Memory B cell (primary cell): ENCODE measurements at regions not wholly inside any gene's neighbourhood (a gene's known extent, or its start where the extent isn't known, plus 50 kb on each side); places are given as distances from the start of the nearest gene placed in this dataset.

Experiments used
- ATAC-seq: fragments of 150-1000 bp; cut with Tn5 transposase; 2 replicates; pipeline ENCODE4 v1.10.0; 2021; ENCODE audit warnings: low read depth, mild to moderate bottlenecking, moderate library complexity
- DNase-seq, 2 donors: peaks; one replicate each; pipeline ENCODE4 v3.0.0; 2022; ENCODE audit warnings: low spot score in 2 of 2
- H3K27ac Mint-ChIP-seq: one replicate; pipeline ENCODE4 v1.8.0; 2022; ENCODE audit warnings: mild to moderate bottlenecking, moderate library complexity, mixed read lengths
- H3K27me3 Mint-ChIP-seq: one replicate; pipeline ENCODE4 v1.8.0; 2022; ENCODE audit warnings: mixed read lengths
- H3K36me3 Mint-ChIP-seq: one replicate; pipeline ENCODE4 v1.8.0; 2022; ENCODE audit warnings: mild to moderate bottlenecking, mixed read lengths
- H3K4me1 Mint-ChIP-seq: one replicate; pipeline ENCODE4 v1.8.0; 2022; ENCODE audit warnings: mixed read lengths
- H3K4me3 Mint-ChIP-seq: one replicate; pipeline ENCODE4 v1.8.0; 2022; ENCODE audit warnings: mild to moderate bottlenecking, moderate library complexity, mixed read lengths
- H3K9me3 Mint-ChIP-seq: one replicate; pipeline ENCODE4 v1.8.0; 2022; ENCODE audit warnings: mixed read lengths

DNA sequence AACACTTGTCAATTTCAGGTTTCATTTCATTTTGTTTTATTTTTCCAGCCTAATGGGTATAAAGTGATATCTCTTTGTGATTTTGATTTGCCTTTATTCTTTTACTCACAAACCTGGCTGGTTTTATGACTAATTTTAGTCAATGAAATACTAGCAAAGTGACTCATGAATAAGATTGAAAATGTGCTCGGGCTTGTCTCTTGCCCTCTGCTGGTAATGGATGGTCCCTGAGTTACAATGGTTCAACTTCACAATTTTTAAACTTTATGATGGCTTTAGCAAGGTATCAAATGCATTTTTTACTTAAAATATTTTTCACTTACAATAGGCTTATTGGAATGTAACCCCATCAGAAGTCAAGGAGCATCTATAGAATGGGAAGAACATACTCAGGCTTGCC lies 431.4 kb upstream of the CCNG1 start:
- no peak for ATAC-seq

DNA sequence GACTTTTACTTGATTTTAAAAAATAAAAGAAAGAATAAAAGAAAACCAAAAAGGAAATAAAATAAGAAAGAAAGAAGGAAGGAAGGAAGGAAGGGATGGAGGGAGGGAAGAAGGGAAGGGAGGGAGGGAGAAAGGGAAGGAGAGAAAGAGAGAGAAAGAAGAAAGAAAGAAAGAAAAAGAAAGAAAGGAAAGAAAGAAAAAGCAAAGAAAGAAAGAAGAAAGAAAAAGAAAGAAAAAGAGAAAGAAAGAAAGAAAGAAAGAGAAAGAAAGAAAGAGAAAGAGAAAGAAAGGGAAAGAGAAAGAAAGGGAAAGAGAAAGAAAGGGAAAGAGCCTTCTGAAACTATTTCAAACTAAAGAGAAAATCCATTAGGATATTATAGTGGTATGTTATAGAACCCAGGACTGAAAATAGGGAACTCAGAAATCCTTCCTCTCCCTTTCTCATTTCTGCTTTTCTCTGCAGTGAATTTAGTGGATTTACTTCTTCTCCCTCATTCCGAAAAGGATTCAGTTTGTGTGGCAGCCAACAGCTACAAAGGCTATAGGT lies 414.7 kb upstream of the CCNG1 start:
- DNase-seq (no peak), ATAC-seq (no peak)
- Mint-ChIP-seq H3K36me3 (no peaks in the 10 kb centered on the region), H3K9me3 (no peaks in the 10 kb centered on the region), H3K27ac (no peak overlapping the region), H3K4me3 (no peak overlapping the region), H3K4me1 (no peaks in the 10 kb centered on the region), H3K27me3 (no peaks in the 10 kb centered on the region)

More for the DNA sequence above, 431.4 kb upstream of the CCNG1 start:
- Mint-ChIP-seq H3K9me3 (peaks cover 4% of the 10 kb centered on the region), H3K27ac (no peak overlapping the region), H3K4me3 (no peak overlapping the region), H3K36me3 (no peaks in the 10 kb centered on the region), H3K27me3 (no peaks in the 10 kb centered on the region), H3K4me1 (no peaks in the 10 kb centered on the region)
- DNase-seq: no peak

DNA sequence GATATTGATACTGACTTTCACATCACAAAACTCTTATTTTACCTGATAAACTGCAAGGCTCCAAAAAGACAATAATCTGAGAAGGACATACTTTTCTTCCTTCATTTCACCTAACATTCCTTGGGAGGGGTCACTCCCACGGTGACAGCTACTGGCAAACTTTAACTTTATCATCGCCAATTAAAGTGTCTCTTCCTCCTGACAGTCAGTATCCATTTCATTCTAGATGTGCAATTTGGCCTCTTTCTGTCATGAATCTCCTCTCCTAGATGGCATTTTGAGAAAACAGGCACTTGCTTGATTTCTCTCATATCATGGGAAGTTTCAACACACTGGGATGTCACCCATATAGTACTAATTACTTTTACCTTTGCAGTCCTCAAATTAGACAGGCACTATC lies 413.5 kb upstream of the CCNG1 start:
- H3K27me3 Mint-ChIP-seq: no peaks in the 10 kb centered on the region
- DNase-seq (no peak), ATAC-seq (no peak)
- H3K9me3 Mint-ChIP-seq: peaks cover 2% of the 10 kb centered on the region
- no peak overlapping the region for H3K27ac Mint-ChIP-seq
- no peaks in the 10 kb centered on the region for H3K36me3 Mint-ChIP-seq
- H3K4me1 Mint-ChIP-seq: no peaks in the 10 kb centered on the region
- no peak overlapping the region for H3K4me3 Mint-ChIP-seq

DNA sequence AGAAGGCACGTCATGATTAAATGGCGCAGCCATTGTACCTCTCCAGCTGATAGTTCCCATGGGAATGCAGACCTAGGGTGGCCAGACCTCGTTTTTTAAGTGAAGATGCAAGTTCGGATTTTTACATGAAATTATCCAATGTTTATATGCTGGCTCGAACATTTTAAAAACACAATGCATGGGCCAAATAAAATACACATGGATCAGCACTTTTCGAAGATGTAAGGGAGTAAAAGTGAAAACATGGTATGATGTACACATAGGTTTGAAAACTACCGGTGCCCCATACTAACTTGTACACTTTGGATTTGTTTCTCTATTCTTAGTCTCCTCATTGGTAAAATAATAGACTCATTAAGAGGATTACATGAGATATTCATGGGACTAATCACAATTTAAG lies 412.5 kb upstream of the CCNG1 start:
- ATAC-seq: no peak
- no peak overlapping the region for H3K4me3 Mint-ChIP-seq

DNA sequence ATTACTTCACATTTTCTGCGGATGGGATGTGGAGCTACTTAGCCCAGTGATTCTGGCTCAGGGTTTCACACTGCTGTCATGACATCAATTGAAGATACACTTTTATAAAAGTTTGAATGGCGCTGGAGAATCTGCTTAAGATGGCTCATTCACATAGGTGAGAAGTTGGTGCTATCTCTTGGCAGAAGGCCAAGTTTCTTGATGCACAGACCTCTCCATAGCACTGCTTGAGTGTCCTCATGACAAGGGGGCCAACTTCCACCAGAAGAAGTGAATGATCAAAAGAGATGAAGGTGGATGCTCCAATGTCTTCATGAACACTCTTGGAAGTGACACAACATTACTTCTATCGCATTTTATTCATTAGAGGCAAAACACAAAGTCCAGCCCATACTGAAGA lies 403.7 kb upstream of the CCNG1 start:
- Mint-ChIP-seq H3K9me3 (peaks cover 5% of the 10 kb centered on the region), H3K27me3 (no peaks in the 10 kb centered on the region), H3K27ac (no peak overlapping the region), H3K4me1 (no peaks in the 10 kb centered on the region), H3K36me3 (no peaks in the 10 kb centered on the region), H3K4me3 (no peak overlapping the region)
- DNase-seq (no peak), ATAC-seq (no peak)

More for the DNA sequence above, 412.5 kb upstream of the CCNG1 start:
- no peak for DNase-seq
- peaks cover 2% of the 10 kb centered on the region for H3K9me3 Mint-ChIP-seq
- H3K27ac Mint-ChIP-seq: no peak overlapping the region
- no peaks in the 10 kb centered on the region for H3K36me3 Mint-ChIP-seq
- H3K27me3 Mint-ChIP-seq: no peaks in the 10 kb centered on the region
- H3K4me1 Mint-ChIP-seq: no peaks in the 10 kb centered on the region

DNA sequence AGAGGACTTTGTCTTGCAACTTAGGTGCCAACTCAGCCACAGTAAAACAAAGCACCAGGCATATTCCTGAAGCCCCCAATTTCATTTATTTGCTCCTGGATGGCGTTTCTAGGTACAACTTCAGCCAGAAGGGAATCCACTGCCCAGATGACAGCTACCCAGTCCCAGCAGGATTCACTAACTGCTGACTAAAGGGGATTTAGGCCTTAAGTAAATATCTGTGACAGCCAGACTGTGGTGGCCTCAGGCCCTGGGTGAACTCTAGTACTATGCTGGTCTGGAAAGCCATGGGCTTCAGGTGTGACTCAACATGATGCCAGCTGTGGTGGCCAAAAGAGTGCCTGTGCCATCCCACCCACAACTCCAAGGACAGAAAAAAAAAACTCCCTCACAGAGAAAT lies 396.1 kb upstream of the CCNG1 start:
- Mint-ChIP-seq H3K9me3 (peaks cover 5% of the 10 kb centered on the region), H3K36me3 (no peaks in the 10 kb centered on the region), H3K27ac (no peak overlapping the region), H3K27me3 (no peaks in the 10 kb centered on the region), H3K4me1 (no peaks in the 10 kb centered on the region), H3K4me3 (no peak overlapping the region)
- DNase-seq (no peak), ATAC-seq (no peak)

DNA sequence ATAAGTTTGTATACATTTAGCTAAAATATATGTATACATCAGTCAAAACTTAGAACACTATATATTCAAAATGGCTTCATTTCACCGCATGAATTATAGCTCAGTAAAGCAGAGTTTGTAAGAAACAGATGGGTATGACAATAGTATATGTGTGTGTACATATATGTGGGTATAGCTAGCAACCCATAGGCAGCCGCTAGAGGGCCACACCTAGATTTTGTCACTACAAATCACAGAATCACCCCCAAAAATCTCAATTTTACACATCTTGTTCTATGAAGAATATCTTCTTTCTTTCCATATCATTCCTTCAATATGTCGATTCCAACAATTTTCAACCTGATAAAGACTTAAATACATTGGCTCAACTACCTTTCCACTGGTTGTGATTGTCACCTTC lies 357.8 kb upstream of the CCNG1 start:
- Mint-ChIP-seq H3K9me3 (peaks cover 23% of the 10 kb centered on the region), H3K4me1 (no peaks in the 10 kb centered on the region), H3K27me3 (no peaks in the 10 kb centered on the region), H3K4me3 (no peak overlapping the region), H3K27ac (no peak overlapping the region), H3K36me3 (no peaks in the 10 kb centered on the region)
- ATAC-seq (no peak), DNase-seq (no peak)

DNA sequence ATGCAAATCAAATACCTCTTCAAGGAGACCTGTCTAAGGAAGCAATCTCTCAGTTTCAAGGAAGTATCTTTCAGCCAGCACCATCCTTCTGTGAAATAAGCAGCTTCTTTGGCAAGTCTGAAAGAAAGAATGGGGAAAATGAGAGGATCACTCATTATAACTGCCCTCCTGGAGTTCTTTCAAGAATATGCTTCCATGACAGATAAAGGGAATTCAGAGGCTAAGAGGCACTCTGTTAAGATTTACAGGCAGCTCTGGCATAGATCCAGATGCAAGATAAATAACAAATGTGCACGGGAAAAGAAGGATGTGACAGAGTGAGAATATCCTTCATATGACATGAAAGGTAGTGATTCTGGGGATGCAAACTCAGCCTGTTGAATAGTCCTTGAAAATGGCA lies 348.2 kb upstream of the CCNG1 start:
- Mint-ChIP-seq H3K36me3 (no peaks in the 10 kb centered on the region), H3K4me1 (no peaks in the 10 kb centered on the region)

DNA sequence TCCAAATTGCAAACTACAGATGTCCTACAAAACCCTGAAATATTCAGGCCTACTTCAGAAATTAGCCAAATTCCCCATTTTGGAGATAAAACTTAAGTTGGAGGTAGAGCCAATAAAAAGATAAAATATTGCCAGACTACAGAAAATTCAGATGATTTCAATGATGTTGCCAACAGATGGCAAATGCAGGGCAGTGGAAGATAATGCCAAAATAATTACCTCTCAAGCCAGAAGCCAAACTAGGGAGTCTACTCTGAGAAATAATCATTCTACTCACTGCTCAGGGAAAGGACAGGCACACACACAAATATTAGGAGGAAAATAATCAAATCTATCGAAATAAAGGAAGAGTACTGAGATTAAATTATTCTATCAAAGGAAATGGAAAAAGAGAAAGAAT lies 347.5 kb upstream of the CCNG1 start:
- ATAC-seq (no peak), DNase-seq (no peak)
- peaks cover 1% of the 10 kb centered on the region for H3K9me3 Mint-ChIP-seq
- H3K27ac Mint-ChIP-seq: no peak overlapping the region
- H3K4me1 Mint-ChIP-seq: peaks cover 2% of the 10 kb centered on the region
- H3K4me3 Mint-ChIP-seq: no peak overlapping the region
- H3K27me3 Mint-ChIP-seq: no peaks in the 10 kb centered on the region
- no peaks in the 10 kb centered on the region for H3K36me3 Mint-ChIP-seq

More for the DNA sequence above, 348.2 kb upstream of the CCNG1 start:
- no peak overlapping the region for H3K4me3 Mint-ChIP-seq
- H3K27ac Mint-ChIP-seq: no peak overlapping the region
- DNase-seq (no peak), ATAC-seq (no peak)
- peaks cover 5% of the 10 kb centered on the region for H3K9me3 Mint-ChIP-seq
- H3K27me3 Mint-ChIP-seq: no peaks in the 10 kb centered on the region

DNA sequence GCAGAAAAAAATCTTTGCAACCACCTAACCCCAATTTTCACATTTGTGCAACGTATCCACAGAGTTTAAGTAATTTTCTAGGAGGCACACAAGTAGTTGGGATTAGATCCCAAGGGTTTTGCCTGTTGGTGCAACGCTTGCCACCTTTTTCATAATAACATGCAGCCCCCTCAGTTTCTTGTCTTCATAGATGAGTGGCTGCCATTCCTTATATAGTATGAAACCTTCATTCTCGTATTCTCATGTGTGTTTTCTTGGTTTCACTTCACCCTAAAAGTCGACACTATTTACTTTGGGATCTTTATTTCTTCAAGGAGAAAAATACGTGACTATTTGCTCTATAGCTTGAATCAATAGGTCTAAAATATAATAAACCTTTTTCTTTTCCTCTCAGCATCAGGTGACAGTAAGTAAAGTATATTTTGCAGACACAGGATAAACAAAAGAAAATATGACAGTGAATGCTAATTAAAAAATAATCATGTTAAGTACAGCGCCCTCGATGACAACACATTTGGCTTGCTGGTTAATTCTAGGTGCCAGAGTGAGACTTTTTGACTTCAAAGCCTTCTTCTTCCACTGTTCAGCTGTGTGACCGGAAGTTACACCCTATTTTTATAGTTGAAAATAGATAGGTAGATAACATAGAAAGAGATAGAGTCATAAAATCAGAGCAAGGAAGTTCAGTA lies 342.8 kb upstream of the CCNG1 start:
- ATAC-seq: no peak
- no peaks in the 10 kb centered on the region for H3K36me3 Mint-ChIP-seq
- no peaks in the 10 kb centered on the region for H3K27me3 Mint-ChIP-seq
- H3K4me1 Mint-ChIP-seq: peaks cover 2% of the 10 kb centered on the region
- peaks cover 1% of the 10 kb centered on the region for H3K9me3 Mint-ChIP-seq
- H3K27ac Mint-ChIP-seq: no peak overlapping the region
- no peak overlapping the region for H3K4me3 Mint-ChIP-seq
- DNase-seq: no peak

DNA sequence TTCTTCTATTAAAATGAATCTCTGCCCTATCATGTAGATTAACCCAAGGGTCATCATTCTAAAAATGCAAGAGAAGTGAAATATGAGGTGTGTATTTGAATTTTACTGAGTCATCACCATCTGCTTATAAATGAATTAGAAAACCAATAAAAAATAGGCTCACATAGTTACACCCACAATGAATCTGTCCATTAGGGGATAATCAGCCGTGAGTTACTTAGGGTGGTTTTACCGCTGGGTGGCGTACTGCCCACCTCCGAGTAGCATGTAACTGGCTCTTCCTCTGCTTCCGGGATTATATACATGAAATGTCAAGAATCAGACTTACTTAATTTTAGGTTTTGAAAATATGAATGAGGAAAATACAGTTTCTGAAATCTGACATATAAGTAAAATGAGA lies 332.9 kb upstream of the CCNG1 start:
- H3K4me3 Mint-ChIP-seq: no peak overlapping the region
- H3K4me1 Mint-ChIP-seq: no peaks in the 10 kb centered on the region
- no peaks in the 10 kb centered on the region for H3K27me3 Mint-ChIP-seq
- H3K36me3 Mint-ChIP-seq: no peaks in the 10 kb centered on the region
- no peak for DNase-seq
- no peak for ATAC-seq
- H3K9me3 Mint-ChIP-seq: peaks cover 3% of the 10 kb centered on the region
- no peak overlapping the region for H3K27ac Mint-ChIP-seq

DNA sequence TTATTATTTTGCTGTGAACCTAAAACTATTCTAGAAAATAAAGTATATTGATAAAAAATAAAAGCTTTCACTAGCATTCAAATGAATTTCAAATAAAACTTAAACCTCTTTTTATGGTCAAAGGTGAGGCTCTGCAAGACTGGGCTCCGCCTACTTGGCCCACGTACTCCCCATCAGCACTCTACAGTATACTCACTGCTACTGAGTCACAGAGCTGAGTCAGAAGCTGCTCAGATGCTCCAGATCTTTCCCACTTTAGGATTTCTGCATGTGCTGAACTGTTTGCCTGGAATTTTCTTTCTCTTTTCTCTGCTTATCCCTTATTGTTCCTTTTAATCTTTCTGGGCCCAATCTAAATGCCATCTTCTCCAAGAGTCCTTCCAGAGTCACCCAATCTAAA lies 331.9 kb upstream of the CCNG1 start:
- DNase-seq (no peak), ATAC-seq (no peak)
- Mint-ChIP-seq H3K4me3 (no peak overlapping the region), H3K27ac (no peak overlapping the region), H3K27me3 (no peaks in the 10 kb centered on the region), H3K36me3 (no peaks in the 10 kb centered on the region), H3K9me3 (peaks cover 3% of the 10 kb centered on the region), H3K4me1 (no peaks in the 10 kb centered on the region)

DNA sequence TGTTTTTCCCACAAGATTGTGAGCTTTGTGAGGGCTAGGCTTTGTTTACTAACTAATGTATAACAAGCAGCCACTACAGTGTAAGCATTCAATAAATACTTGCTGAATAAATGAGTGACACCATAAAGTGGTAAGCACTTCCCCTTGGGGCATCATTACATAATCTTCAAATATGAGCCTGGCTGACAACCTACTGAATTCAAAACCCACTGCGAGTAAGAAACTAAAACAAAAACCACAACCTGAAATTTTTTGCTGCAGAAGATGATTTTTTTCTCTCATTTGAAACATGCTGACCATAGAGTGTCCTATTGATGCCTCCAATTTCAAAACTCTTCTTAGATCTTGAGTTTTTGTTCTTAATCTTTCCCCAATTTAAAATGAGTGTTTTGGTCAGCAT lies 331.3 kb upstream of the CCNG1 start:
- no peak for ATAC-seq

DNA sequence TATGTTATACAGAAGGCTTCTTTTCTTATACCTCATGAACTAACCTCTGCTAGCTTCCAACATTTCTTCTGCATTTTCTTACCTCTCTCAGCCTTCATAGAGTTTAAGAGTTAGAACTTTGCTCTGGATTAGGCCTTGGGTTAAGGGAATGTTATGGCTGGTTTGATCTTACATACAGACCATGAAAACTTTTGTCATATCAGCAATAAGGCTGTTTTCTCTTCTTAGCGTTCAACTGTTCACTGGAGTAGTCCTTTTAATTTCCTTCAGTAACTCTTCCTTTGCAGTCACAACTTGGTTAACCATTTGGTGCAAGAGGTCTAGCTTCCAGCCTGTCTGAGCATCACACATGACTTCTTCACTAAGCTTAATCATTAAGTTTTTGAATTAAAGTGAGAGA lies 329.0 kb upstream of the CCNG1 start:
- ATAC-seq (no peak), DNase-seq (no peak)
- Mint-ChIP-seq H3K27ac (no peak overlapping the region), H3K9me3 (peaks cover 3% of the 10 kb centered on the region), H3K27me3 (no peaks in the 10 kb centered on the region), H3K4me1 (no peaks in the 10 kb centered on the region), H3K4me3 (no peak overlapping the region), H3K36me3 (no peaks in the 10 kb centered on the region)

More for the DNA sequence above, 331.3 kb upstream of the CCNG1 start:
- Mint-ChIP-seq H3K36me3 (no peaks in the 10 kb centered on the region), H3K4me1 (no peaks in the 10 kb centered on the region), H3K27ac (no peak overlapping the region), H3K4me3 (no peak overlapping the region), H3K27me3 (no peaks in the 10 kb centered on the region), H3K9me3 (peaks cover 3% of the 10 kb centered on the region)
- DNase-seq: no peak

DNA sequence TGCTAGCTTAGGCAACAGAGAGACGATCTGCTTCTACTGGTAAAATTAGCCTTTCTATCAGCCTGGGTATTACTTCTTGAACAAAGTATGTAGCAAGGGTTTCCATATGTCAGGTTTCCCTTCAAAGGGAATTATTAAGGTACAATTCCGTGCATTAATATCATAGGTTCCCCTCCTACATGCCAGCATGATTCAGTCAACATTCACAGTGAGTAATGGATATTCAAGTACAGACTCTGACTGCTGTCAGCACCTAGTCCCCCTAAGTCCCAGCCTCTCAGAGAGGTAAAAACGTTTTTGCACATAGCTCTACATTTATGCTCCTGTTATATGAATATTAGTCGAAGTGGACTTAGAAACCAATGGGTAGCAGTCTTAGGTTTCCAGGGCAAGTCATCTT lies 322.4 kb upstream of the CCNG1 start:
- Mint-ChIP-seq H3K27me3 (no peaks in the 10 kb centered on the region), H3K36me3 (no peaks in the 10 kb centered on the region), H3K27ac (no peak overlapping the region)

More for the DNA sequence above, 322.4 kb upstream of the CCNG1 start:
- ATAC-seq (no peak), DNase-seq (no peak)
- peaks cover 6% of the 10 kb centered on the region for H3K9me3 Mint-ChIP-seq
- no peak overlapping the region for H3K4me3 Mint-ChIP-seq
- no peaks in the 10 kb centered on the region for H3K4me1 Mint-ChIP-seq
